CD4-positive, alpha-beta T cell (primary cell): ENCODE measurements at regions not wholly inside any gene's neighbourhood (a gene's known extent, or its start where the extent isn't known, plus 50 kb on each side); places are given as distances from the start of the nearest gene placed in this dataset.

ENCODE experiments used
- ATAC-seq: fragments of 200-7000 bp; cut with Tn5 transposase; one replicate; pipeline ENCODE4 v1.10.0; 2022; ENCODE audit warnings: mild to moderate bottlenecking; ENCODE audit not compliant: poor library complexity
- CTCF ChIA-PET: fragments of 350-600 bp; sonication (Branson Sonifier 250); formaldehyde crosslinking; loops from one replicate; lab custom pipeline; 2021; ENCODE audit warnings: antibody characterized with exemption, inconsistent platforms; lab: Charles Lee
- POLR2A ChIA-PET: fragments of 350-600 bp; sonication (Branson Sonifier 250); formaldehyde crosslinking; loops from one replicate; lab custom pipeline; 2021; ENCODE audit warnings: antibody characterized with exemption, inconsistent platforms; lab: Charles Lee
- DNase-seq, 14 experiments: peaks; one replicate each; pipeline ENCODE4 v3.0.0-alpha.2; 2013 to 2020; ENCODE audit warnings: mixed read lengths in 2 of 14
- H3K27ac ChIP-seq, 2 donors: one replicate each; pipeline versions ENCODE4 v1.5.1 to v1.7.0; 2013; ENCODE audit warnings: low read length in 2 of 2, low read depth in 1 of 2, mild to moderate bottlenecking in 1 of 2
- H3K27me3 ChIP-seq, 2 experiments: 1 replicate in 1 of 2; 2 replicates in 1 of 2; pipeline versions ENCODE4 v1.6.1 to v1.7.0; 2013; ENCODE audit warnings: low read length in 2 of 2, control low read depth in 1 of 2, mild to moderate bottlenecking in 1 of 2, moderate library complexity in 1 of 2; ENCODE audit not compliant: insufficient read depth in 2 of 2, control insufficient read depth in 1 of 2
- H3K36me3 ChIP-seq: one replicate; pipeline ENCODE4 v1.6.1; 2013; ENCODE audit warnings: low read length, control low read depth; ENCODE audit not compliant: insufficient read depth
- H3K4me1 ChIP-seq: one replicate; pipeline ENCODE4 v1.6.1; 2013; ENCODE audit warnings: low read length, control low read depth; ENCODE audit not compliant: insufficient read depth
- H3K4me3 ChIP-seq: one replicate; pipeline ENCODE4 v1.5.1; 2013; ENCODE audit warnings: mild to moderate bottlenecking, low read length, moderate library complexity
- H3K9me3 ChIP-seq, 2 experiments: 1 replicate in 1 of 2; 2 replicates in 1 of 2; pipeline versions ENCODE4 v1.6.1 to v1.7.0; 2013; ENCODE audit warnings: low read length in 2 of 2, mild to moderate bottlenecking in 2 of 2, control low read depth in 1 of 2, moderate library complexity in 1 of 2; ENCODE audit not compliant: control insufficient read depth in 1 of 2, insufficient read depth in 1 of 2
- H3K27ac Mint-ChIP-seq: one replicate; pipeline ENCODE4 v1.8.0; 2020; ENCODE audit warnings: mixed read lengths
- H3K27me3 Mint-ChIP-seq: one replicate; pipeline ENCODE4 v1.8.0; 2021; ENCODE audit warnings: mixed read lengths
- H3K36me3 Mint-ChIP-seq: one replicate; pipeline ENCODE4 v1.8.0; 2021; ENCODE audit warnings: low read depth, mixed read lengths
- H3K4me1 Mint-ChIP-seq: one replicate; pipeline ENCODE4 v1.8.0; 2021; ENCODE audit warnings: low read depth, mixed read lengths
- H3K4me3 Mint-ChIP-seq: one replicate; pipeline ENCODE4 v1.8.0; 2020; ENCODE audit warnings: mild to moderate bottlenecking, mixed read lengths
- H3K9me3 Mint-ChIP-seq: one replicate; pipeline ENCODE4 v1.8.0; 2020; ENCODE audit warnings: mixed read lengths
- CTCF ChIP-seq: fragments of 200-600 bp; IDR thresholded peaks from one replicate; pipeline ENCODE4 v1.8.0; 2022; ENCODE audit warnings: antibody characterized with exemption, mild to moderate bottlenecking
- intact Hi-C, 2 experiments: fragments of 100-400 bp; cut with DNase I in 1 of 2; cut with micrococcal nuclease in 1 of 2; formaldehyde crosslinking; loops; one replicate each; pipeline versions ENCODE4 v1.15.1 to v1.9.0; 2023 to 2025; cut with DNase I, micrococcal nuclease

- Mint-ChIP-seq H3K4me1 (no peaks in the 10 kb centered on the region), H3K4me3 (no peak overlapping the region), H3K27ac (no peak overlapping the region), H3K36me3 (no peaks in the 10 kb centered on the region), H3K27me3 (no peaks in the 10 kb centered on the region), H3K9me3 (no peaks in the 10 kb centered on the region)
- CTCF ChIA-PET, result no interaction called here
- Histone ChIP-seq H3K4me3 (no peak overlapping the region), H3K4me1 (no peaks in the 10 kb centered on the region), H3K36me3 (no peaks in the 10 kb centered on the region), H3K9me3 (peaks cover 0 to 7% of the 10 kb centered on the region in 2 experiments), H3K27ac (no peak overlapping the region), H3K27me3 (no peaks in the 10 kb centered on the region)
- no peak for TF ChIP-seq CTCF
- no peak for ATAC-seq
- intact Hi-C loops, result no loop called here
- POLR2A ChIA-PET, result no interaction called here
- no peak for DNase-seq
These were observed 186.8 kb downstream of the ACTL7B start for GRCh38 chr9:108668938-108669335.

GRCh38 chr9:108668191-108668937 is 187.4 kb downstream of the ACTL7B start:
- ATAC-seq (no peak), DNase-seq (no peak)
- H3K9me3 ChIP-seq, result peaks cover 0 to 7% of the 10 kb centered on the region in 2 experiments
- no peaks in the 10 kb centered on the region for H3K4me1 ChIP-seq
- CTCF ChIA-PET, result no interaction called here
- no peak overlapping the region for H3K27ac ChIP-seq
- H3K4me1 Mint-ChIP-seq, result no peaks in the 10 kb centered on the region
- TF ChIP-seq CTCF, result no peak
- H3K9me3 Mint-ChIP-seq, result no peaks in the 10 kb centered on the region
- no peaks in the 10 kb centered on the region for H3K36me3 ChIP-seq
- no peak overlapping the region for H3K4me3 Mint-ChIP-seq
- intact Hi-C loops, result no loop called here
- no peak overlapping the region for H3K27ac Mint-ChIP-seq
- H3K27me3 Mint-ChIP-seq, result no peaks in the 10 kb centered on the region
- H3K36me3 Mint-ChIP-seq, result no peaks in the 10 kb centered on the region
- no peaks in the 10 kb centered on the region for H3K27me3 ChIP-seq
- POLR2A ChIA-PET, result no interaction called here
- H3K4me3 ChIP-seq, result no peak overlapping the region

GRCh38 chr9:108666240-108666784 is 189.5 kb downstream of the ACTL7B start:
- H3K4me1 ChIP-seq, result no peaks in the 10 kb centered on the region
- Mint-ChIP-seq H3K9me3 (peaks cover 3% of the 10 kb centered on the region), H3K27me3 (no peaks in the 10 kb centered on the region), H3K4me3 (no peak overlapping the region), H3K27ac (no peak overlapping the region), H3K4me1 (no peaks in the 10 kb centered on the region), H3K36me3 (no peaks in the 10 kb centered on the region)
- no peak for TF ChIP-seq CTCF
- H3K9me3 ChIP-seq, result peaks cover 0 to 7% of the 10 kb centered on the region in 2 experiments
- H3K27me3 ChIP-seq, result no peaks in the 10 kb centered on the region
- ChIA-PET CTCF (interaction anchor here (0.7 kb wide), 1 partner anchor 918 kb away, joined by 4 read pairs; no protein-coding TSS in a partner anchor), POLR2A (no interaction called here)
- ATAC-seq, result no peak
- no peaks in the 10 kb centered on the region for H3K36me3 ChIP-seq
- intact Hi-C loops, result no loop called here
- no peak overlapping the region for H3K27ac ChIP-seq
- no peak for DNase-seq
- no peak overlapping the region for H3K4me3 ChIP-seq
